ENCODE measurements at regions not wholly inside any gene's neighbourhood (a gene's known extent, or its start where the extent isn't known, plus 50 kb on each side); places are given as distances from the start of the nearest gene placed in this dataset.

- no peaks in the 10 kb centered on the region for H3K9me3 ChIP-seq
- H3K4me1 ChIP-seq: no peaks in the 10 kb centered on the region
- no peaks in the 10 kb centered on the region for H3K36me3 ChIP-seq
- no peak for TF ChIP-seq POLR2A (IDR thresholded peaks at IDR 0.05)
- no peak overlapping the region for H3K27ac ChIP-seq
- no peak overlapping the region for H3K4me3 ChIP-seq
- no peaks in the 10 kb centered on the region for H3K27me3 ChIP-seq
- DNase-seq: no peak
- intact Hi-C loops (cut with DNase I; ENCODE audit: low total_unique reads): no loop called here
Observed at GRCh38 chr13:109695402-109696190, 90.8 kb downstream of the IRS2 start.

- Histone ChIP-seq H3K27ac (no peak overlapping the region), H3K9me3 (no peaks in the 10 kb centered on the region), H3K27me3 (no peaks in the 10 kb centered on the region), H3K4me1 (no peaks in the 10 kb centered on the region), H3K4me3 (no peak overlapping the region), H3K36me3 (no peaks in the 10 kb centered on the region)
- TF ChIP-seq CTCF (IDR thresholded peaks at IDR 0.05): no peak
- TF ChIP-seq POLR2A (IDR thresholded peaks at IDR 0.05): no peak
- no peak for DNase-seq
- intact Hi-C loops (cut with DNase I; ENCODE audit: low total_unique reads): no loop called here
Observed at GRCh38 chr13:109694972-109695371, 91.4 kb downstream of the IRS2 start.

GRCh38 chr13:109693213-109693612, 93.2 kb downstream of the IRS2 start:
- intact Hi-C loops (cut with DNase I; ENCODE audit: low total_unique reads): no loop called here
- Histone ChIP-seq H3K4me1 (no peaks in the 10 kb centered on the region), H3K4me3 (no peak overlapping the region), H3K9me3 (no peaks in the 10 kb centered on the region), H3K27me3 (no peaks in the 10 kb centered on the region), H3K36me3 (no peaks in the 10 kb centered on the region), H3K27ac (no peak overlapping the region)
- TF ChIP-seq CTCF (IDR thresholded peaks at IDR 0.05) (no peak), POLR2A (IDR thresholded peaks at IDR 0.05) (no peak)
- no peak for DNase-seq

- H3K4me1 ChIP-seq: no peaks in the 10 kb centered on the region
- no peaks in the 10 kb centered on the region for H3K36me3 ChIP-seq
- DNase-seq: no peak
- no peak overlapping the region for H3K27ac ChIP-seq
- H3K27me3 ChIP-seq: no peaks in the 10 kb centered on the region
- TF ChIP-seq POLR2A (IDR thresholded peaks at IDR 0.05): no peak
- no peak for TF ChIP-seq CTCF (IDR thresholded peaks at IDR 0.05)
- intact Hi-C loops (cut with DNase I; ENCODE audit: low total_unique reads): no loop called here
- no peak overlapping the region for H3K4me3 ChIP-seq
- no peaks in the 10 kb centered on the region for H3K9me3 ChIP-seq
Observed at GRCh38 chr13:109691689-109692088, 94.7 kb downstream of the IRS2 start.

GRCh38 chr13:109687559-109688448, 98.6 kb downstream of the IRS2 start:
- Histone ChIP-seq H3K9me3 (no peaks in the 10 kb centered on the region), H3K27ac (no peak overlapping the region), H3K4me3 (no peak overlapping the region), H3K27me3 (peaks cover 0 to 5% of the 10 kb centered on the region in 2 donors), H3K36me3 (no peaks in the 10 kb centered on the region), H3K4me1 (no peaks in the 10 kb centered on the region)
- TF ChIP-seq CTCF (IDR thresholded peaks at IDR 0.05) (no peak), POLR2A (IDR thresholded peaks at IDR 0.05) (no peak)
- intact Hi-C loops (cut with DNase I; ENCODE audit: low total_unique reads): no loop called here
- no peak for DNase-seq
